OCI-LY3 (cell line): ENCODE measurements at regions not wholly inside any gene's neighbourhood (a gene's known extent, or its start where the extent isn't known, plus 50 kb on each side); places are given as distances from the start of the nearest gene placed in this dataset.

Experiments used
- H2AFZ ChIP-seq: fragments of 200-600, 300-600 bp; shearing (Covaris generic); 2 replicates; pipeline ENCODE4 v1.6.0; 2014; ENCODE audit warnings: antibody characterized with exemption, low read depth, low read length
- H3K27ac ChIP-seq: fragments of 200-600, 300-600 bp; sonication (generic); 2 replicates; pipeline ENCODE4 v1.5.1; 2014; ENCODE audit warnings: mild to moderate bottlenecking, low read length, moderate library complexity, mixed read lengths
- H3K27me3 ChIP-seq: fragments of 200-600, 300-600 bp; sonication (generic); 2 replicates; pipeline ENCODE4 v1.6.1; 2014; ENCODE audit warnings: low read depth, low read length, mixed read lengths
- H3K36me3 ChIP-seq: fragments of 200-600, 300-600 bp; sonication (generic); replicated peaks from 2 replicates; pipeline ENCODE3; 2014; ENCODE audit warnings: low read depth, low read length, mixed read lengths
- H3K4me1 ChIP-seq: fragments of 300-600, 200-600 bp; sonication (generic); 2 replicates; pipeline ENCODE4 v1.6.1; 2014; ENCODE audit warnings: low read length, mixed read lengths
- H3K4me2 ChIP-seq: fragments of 200-600, 300-600 bp; sonication (generic); 2 replicates; pipeline ENCODE4 v1.6.1; 2014; ENCODE audit warnings: low read length, mixed read lengths
- H3K4me3 ChIP-seq: fragments of 300-600, 200-600 bp; sonication (generic); 2 replicates; pipeline ENCODE4 v1.5.1; 2014; ENCODE audit warnings: antibody characterized with exemption, mild to moderate bottlenecking, low read length, moderate library complexity
- H3K79me2 ChIP-seq: fragments of 300-600, 200-600 bp; shearing (Covaris generic); 2 replicates; pipeline ENCODE4 v1.6.1; 2014; ENCODE audit warnings: mild to moderate bottlenecking, low read length, mixed read lengths
- H3K9ac ChIP-seq: fragments of 300-600, 200-600 bp; shearing (Covaris generic); 2 replicates; pipeline ENCODE4 v1.6.0; 2014; ENCODE audit warnings: mild to moderate bottlenecking, low read length, moderate library complexity
- H3K9me3 ChIP-seq: fragments of 200-600, 300-600 bp; shearing (Covaris generic); 2 replicates; pipeline ENCODE4 v1.6.1; 2014; ENCODE audit warnings: low read length, mixed read lengths; ENCODE audit not compliant: insufficient read depth
- H4K20me1 ChIP-seq: fragments of 200-600, 300-600 bp; sonication (generic); 2 replicates; pipeline ENCODE4 v1.6.1; 2016; ENCODE audit warnings: low read length, mixed read lengths; ENCODE audit not compliant: insufficient read depth
- EZH2phosphoT487 ChIP-seq: fragments of 200-600 bp; shearing (Covaris generic); IDR thresholded peaks from 2 replicates; pipeline ENCODE4 v1.6.1; 2018; ENCODE audit warnings: antibody characterized with exemption, mixed run types, low read depth
- TF ChIP-seq, protein P1 (sequence below): fragments of 200-600, 300-600 bp; sonication (generic); IDR thresholded peaks from 2 replicates; pipeline ENCODE4 v1.5.1; 2014; ENCODE audit warnings: antibody characterized with exemption, low read length, low read depth

DNA sequence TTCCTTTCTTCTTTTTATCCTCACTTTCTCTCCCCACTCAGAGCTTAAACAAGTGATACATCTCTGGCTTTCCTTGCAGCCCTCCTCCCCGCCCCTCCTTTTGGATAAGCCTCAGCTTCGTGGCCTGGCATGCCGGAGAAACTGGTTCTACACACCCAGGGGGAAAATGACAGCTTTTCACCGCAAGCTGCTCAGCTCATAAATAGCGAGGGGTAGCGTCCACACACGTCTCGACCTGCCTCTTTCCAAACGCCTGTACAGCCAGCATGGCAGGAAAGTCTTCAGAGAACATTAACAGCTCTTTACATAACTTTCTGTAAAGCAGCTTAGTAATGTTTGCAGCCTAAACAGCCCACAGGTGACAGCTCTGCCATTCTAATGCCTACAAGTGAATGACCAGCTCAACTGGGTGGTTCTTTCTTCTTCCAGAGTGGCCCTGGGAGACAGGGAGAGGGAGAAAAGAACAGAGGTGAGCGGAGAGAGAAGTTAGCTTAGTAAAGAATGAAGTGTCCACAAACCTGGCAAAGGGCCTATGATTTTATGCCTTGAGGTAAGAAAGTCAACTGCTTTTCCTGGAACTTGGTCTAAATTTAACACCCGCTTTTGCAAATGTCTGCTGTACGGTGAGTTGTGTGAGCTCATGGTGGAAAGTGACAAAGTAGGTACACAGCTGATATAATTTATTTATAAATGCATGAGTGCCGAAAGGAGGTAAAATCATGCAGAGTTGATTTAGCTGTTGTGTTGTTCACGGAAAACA, 251.5 kb downstream of the TFAP2A start:
- TF ChIP-seq, protein P1, sequence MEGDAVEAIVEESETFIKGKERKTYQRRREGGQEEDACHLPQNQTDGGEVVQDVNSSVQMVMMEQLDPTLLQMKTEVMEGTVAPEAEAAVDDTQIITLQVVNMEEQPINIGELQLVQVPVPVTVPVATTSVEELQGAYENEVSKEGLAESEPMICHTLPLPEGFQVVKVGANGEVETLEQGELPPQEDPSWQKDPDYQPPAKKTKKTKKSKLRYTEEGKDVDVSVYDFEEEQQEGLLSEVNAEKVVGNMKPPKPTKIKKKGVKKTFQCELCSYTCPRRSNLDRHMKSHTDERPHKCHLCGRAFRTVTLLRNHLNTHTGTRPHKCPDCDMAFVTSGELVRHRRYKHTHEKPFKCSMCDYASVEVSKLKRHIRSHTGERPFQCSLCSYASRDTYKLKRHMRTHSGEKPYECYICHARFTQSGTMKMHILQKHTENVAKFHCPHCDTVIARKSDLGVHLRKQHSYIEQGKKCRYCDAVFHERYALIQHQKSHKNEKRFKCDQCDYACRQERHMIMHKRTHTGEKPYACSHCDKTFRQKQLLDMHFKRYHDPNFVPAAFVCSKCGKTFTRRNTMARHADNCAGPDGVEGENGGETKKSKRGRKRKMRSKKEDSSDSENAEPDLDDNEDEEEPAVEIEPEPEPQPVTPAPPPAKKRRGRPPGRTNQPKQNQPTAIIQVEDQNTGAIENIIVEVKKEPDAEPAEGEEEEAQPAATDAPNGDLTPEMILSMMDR = no peak
- no peak for TF ChIP-seq EZH2phosphoT487
- Histone ChIP-seq H3K79me2 (no peaks in the 10 kb centered on the region), H2AFZ (no peak overlapping the region), H3K9ac (no peak overlapping the region), H3K9me3 (no peaks in the 10 kb centered on the region), H3K27me3 (no peaks in the 10 kb centered on the region), H3K4me2 (no peak overlapping the region), H4K20me1 (no peaks in the 10 kb centered on the region), H3K4me1 (no peaks in the 10 kb centered on the region), H3K36me3 (no peaks in the 10 kb centered on the region), H3K27ac (no peak overlapping the region), H3K4me3 (no peak overlapping the region)

DNA sequence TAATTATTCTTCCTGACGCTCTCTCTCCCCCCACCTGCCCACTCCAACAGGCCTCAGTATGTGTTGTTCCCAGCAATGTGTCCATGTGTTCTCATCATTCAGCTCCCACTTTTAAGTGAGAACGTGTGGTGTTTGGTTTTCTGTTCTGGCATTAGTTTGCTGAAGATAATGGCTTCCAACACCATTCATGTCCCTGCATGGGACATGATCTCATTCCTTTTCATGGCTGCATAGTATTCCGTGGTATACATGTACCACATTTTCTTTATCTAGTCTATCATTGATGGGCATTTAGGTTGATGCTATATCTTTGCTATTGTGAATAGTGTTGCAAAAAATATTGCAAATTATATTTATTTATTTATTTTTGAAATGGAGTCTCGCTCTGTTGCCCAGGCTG, 258.0 kb downstream of the TFAP2A start:
- H3K27me3 ChIP-seq = no peaks in the 10 kb centered on the region
- no peaks in the 10 kb centered on the region for H3K9me3 ChIP-seq
- H4K20me1 ChIP-seq = no peaks in the 10 kb centered on the region
- H2AFZ ChIP-seq = no peak overlapping the region
- H3K4me2 ChIP-seq = no peak overlapping the region
- TF ChIP-seq EZH2phosphoT487 = no peak
- TF ChIP-seq, protein P1 = no peak
- no peaks in the 10 kb centered on the region for H3K79me2 ChIP-seq
- H3K4me1 ChIP-seq = no peaks in the 10 kb centered on the region
- H3K36me3 ChIP-seq = no peaks in the 10 kb centered on the region
- H3K4me3 ChIP-seq = no peak overlapping the region
- no peak overlapping the region for H3K27ac ChIP-seq
- H3K9ac ChIP-seq = no peak overlapping the region

DNA sequence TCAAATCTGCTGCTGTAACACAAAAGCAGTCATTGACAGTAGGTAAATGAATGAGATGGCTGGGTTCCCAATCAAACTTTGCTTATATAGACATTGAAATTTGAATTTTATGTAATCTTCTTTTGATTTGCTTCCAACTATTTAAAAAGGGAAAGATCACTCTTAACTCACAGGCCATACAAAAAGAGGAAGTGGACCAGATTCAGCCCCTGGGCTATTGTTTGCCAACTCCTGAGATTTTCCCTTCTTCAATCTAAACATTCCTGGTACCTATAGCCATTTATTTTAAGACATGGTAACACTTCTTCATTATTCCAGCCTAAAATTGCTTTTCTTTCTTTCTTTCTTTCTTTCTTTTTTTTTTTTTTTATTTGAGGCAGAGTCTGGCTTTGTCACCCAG, 260.6 kb downstream of the TFAP2A start:
- Histone ChIP-seq H3K36me3 (no peaks in the 10 kb centered on the region), H3K4me3 (no peak overlapping the region)
- no peak for TF ChIP-seq EZH2phosphoT487
- TF ChIP-seq, protein P1 = no peak

DNA sequence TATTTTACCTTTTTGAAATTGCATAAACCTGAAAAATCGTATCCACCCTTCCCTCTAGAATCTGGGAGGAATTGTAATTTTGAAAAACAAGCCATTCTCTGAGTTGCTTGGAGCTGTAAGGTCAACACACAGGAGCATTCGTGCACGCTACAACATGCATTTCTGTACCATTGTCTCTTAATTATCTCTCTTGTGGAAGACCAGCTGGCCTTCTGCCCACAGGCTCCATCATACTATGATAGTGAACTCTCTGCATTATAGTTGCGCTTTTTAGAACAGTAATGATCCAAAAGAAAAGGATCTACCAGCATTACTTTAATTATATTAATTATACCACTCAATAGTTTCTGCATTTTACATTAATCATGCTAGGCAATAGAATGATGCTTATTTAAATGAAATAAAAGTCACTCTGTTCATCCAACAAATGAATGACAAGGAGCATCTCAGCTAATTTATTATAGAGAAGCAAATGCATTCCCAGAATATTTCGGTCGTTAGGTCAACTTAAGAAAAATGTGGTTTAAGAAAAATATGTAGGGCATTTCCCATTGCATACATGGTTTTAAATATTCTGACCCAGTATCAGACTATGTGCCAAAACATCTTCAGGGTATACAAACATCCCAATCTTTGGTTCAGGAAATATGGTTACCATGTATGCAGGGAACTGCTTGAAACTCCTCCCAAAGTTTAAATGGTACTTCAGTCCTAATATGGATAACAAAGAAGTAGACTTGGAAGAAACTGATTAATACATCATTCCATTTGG, 263.5 kb downstream of the TFAP2A start:
- Histone ChIP-seq H3K79me2 (no peaks in the 10 kb centered on the region), H3K27ac (no peak overlapping the region), H2AFZ (no peak overlapping the region), H3K36me3 (no peaks in the 10 kb centered on the region), H4K20me1 (no peaks in the 10 kb centered on the region), H3K4me2 (no peak overlapping the region), H3K4me1 (no peaks in the 10 kb centered on the region), H3K27me3 (no peaks in the 10 kb centered on the region), H3K9me3 (no peaks in the 10 kb centered on the region), H3K4me3 (no peak overlapping the region), H3K9ac (no peak overlapping the region)
- TF ChIP-seq, protein P1 = no peak
- TF ChIP-seq EZH2phosphoT487 = no peak

More for the DNA sequence above, 260.6 kb downstream of the TFAP2A start:
- Histone ChIP-seq H3K27me3 (no peaks in the 10 kb centered on the region), H3K27ac (no peak overlapping the region), H2AFZ (no peak overlapping the region), H3K9ac (no peak overlapping the region), H3K79me2 (no peaks in the 10 kb centered on the region), H3K9me3 (no peaks in the 10 kb centered on the region), H3K4me2 (no peak overlapping the region), H3K4me1 (no peaks in the 10 kb centered on the region), H4K20me1 (no peaks in the 10 kb centered on the region)
